VCaP (cell line): ENCODE measurements at regions not wholly inside any gene's neighbourhood (a gene's known extent, or its start where the extent isn't known, plus 50 kb on each side); places are given as distances from the start of the nearest gene placed in this dataset.

Experiments
- H3K27ac ChIP-seq: fragments of 450-650 bp; 2 replicates; pipeline ENCODE4 v1.5.1; 2017
- CTCF ChIP-seq: fragments of 450-650 bp; conservative IDR thresholded peaks from 2 replicates; pipeline ENCODE4 v1.5.1; 2017; ENCODE audit warnings: mild to moderate bottlenecking, moderate library complexity

- TF ChIP-seq CTCF = no peak
- no peak overlapping the region; the same call in 1 of the 2 replicates for H3K27ac ChIP-seq
Observed at GRCh38 chr6:69593706-69594105, 203.1 kb downstream of the LMBRD1 start.

DNA sequence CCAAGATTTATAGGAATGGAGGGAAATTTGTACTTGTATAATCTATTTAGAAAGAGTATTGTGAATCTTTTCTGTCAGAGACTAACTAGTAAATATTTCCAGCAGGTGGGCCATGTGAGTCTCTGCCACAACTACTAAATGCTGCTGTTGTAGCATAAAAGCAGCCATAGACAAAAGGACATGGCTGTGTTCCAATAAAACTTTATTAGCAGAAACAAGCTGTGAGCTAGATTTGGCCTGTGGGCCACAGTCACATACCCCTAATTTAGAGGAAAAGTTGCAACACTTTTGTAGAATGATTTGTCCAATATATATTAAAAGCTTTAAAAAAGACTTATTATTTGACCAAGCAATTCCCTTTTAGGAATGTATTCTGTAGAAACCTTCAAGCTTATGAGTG is 207.2 kb downstream of the LMBRD1 start:
- TF ChIP-seq CTCF = no peak
- H3K27ac ChIP-seq = no peak overlapping the region

- no peak for TF ChIP-seq CTCF
- H3K27ac ChIP-seq = no peak overlapping the region
Observed at GRCh38 chr6:69584913-69585729, 211.7 kb downstream of the LMBRD1 start.

- no peak overlapping the region for H3K27ac ChIP-seq
- TF ChIP-seq CTCF = no peak
Observed at GRCh38 chr6:69584536-69584912, 212.3 kb downstream of the LMBRD1 start.

DNA sequence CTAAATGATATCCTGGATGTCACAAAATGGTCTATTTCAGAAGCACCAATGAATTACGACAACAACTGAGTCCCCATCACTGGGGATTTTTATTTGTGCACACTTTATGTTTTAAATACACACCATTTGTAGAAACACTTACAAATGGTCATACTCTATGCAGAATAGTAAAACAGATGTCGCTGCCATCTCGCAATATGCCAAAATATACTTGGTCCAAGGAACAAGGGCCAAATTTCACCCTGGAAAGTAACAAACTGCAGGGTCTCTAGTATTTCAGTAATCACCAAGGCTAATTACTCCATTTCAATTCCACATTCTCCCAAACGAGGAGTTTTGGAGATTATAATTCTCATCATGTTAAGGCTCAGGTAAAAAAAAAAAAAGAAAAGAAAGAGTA is 215.2 kb downstream of the LMBRD1 start:
- no peak for TF ChIP-seq CTCF
- no peak overlapping the region for H3K27ac ChIP-seq

DNA sequence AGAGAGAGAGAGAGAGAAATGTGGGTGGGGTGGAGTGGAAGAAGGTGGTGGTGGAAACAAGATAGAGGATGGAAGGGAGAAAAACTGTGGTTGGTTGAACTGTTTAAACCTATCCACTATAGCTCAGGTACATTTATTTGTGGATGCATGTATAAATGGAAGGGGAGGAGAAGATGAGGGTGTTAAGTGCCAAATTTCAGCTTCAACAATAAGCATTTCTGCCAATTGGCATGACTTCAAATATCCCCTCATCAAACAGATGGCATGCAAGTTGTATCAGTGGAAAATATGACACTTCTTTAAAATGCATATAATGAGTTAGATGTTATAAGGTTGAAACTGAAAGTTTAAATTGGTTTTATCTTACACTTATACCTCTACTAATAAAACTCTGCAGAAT is 216.1 kb downstream of the LMBRD1 start:
- H3K27ac ChIP-seq = no peak overlapping the region

DNA sequence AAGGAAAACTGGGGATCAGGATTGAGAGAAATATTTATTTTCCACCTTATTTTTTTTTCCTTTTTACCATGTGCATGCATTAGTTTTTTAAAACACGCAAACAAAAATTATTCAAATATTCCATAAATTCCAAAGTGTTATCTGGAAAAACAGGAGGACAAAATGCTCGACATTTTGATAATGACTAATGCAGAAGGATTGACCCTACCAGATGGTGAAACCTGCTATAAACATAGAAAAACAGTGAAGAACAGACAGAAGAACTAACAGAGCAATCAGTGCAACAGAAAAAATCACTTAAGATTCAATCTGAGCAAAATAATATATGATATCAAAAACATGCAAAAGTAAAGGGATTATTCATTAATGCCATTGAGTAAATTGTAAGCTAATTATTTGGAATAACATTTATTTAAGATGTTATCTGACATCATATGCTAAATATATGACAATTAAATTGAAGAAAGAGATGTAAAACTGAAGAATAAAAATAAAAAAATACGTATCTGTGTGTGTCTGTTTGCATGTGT is 218.4 kb downstream of the LMBRD1 start:
- TF ChIP-seq CTCF = no peak
- H3K27ac ChIP-seq = no peak overlapping the region

More for the DNA sequence above, 216.1 kb downstream of the LMBRD1 start:
- no peak for TF ChIP-seq CTCF
